Lower leg skin (tissue), 4 donors: ENCODE measurements at regions not wholly inside any gene's neighbourhood (a gene's known extent, or its start where the extent isn't known, plus 50 kb on each side); places are given as distances from the start of the nearest gene placed in this dataset.

Experiments used
- DNase-seq, 2 donors: peaks; one replicate each; pipeline ENCODE4 v3.0.0-alpha.2; 2019; ENCODE audit warnings: low spot score in 2 of 2
- H3K4me3 ChIP-seq: fragments of 200-600 bp; sonication (generic); 2 replicates; pipeline ENCODE4 v1.5.1; 2017; ENCODE audit warnings: mild to moderate bottlenecking, low read depth; ENCODE audit not compliant: poor library complexity, severe bottlenecking
- POLR2A ChIP-seq, 2 donors: fragments of 450-650 bp; IDR thresholded peaks; one replicate each; pipeline ENCODE4 v1.6.1; 2016 to 2017; ENCODE audit warnings: antibody characterized with exemption in 2 of 2, mild to moderate bottlenecking in 1 of 2, moderate library complexity in 1 of 2
- WGBS, 2 donors: methylation state at CpG; one replicate each; pipeline ENCODE4 v1.1.5; 2018; 5-methylcytosine and 5-hydroxymethylcytosine counted together
- intact Hi-C: fragments of 100-400 bp; cut with DNase I; formaldehyde crosslinking; loops from one replicate; pipeline ENCODE4 v1.15.0; 2023; ENCODE audit warnings: low total_unique reads
- TF ChIP-seq, protein P1 (sequence below), 3 donors: fragments of 450-650 bp; IDR thresholded peaks; one replicate each; pipeline ENCODE4 v1.5.1; 2016; ENCODE audit warnings: antibody characterized with exemption in 3 of 3, mild to moderate bottlenecking in 3 of 3, moderate library complexity in 2 of 3

DNA sequence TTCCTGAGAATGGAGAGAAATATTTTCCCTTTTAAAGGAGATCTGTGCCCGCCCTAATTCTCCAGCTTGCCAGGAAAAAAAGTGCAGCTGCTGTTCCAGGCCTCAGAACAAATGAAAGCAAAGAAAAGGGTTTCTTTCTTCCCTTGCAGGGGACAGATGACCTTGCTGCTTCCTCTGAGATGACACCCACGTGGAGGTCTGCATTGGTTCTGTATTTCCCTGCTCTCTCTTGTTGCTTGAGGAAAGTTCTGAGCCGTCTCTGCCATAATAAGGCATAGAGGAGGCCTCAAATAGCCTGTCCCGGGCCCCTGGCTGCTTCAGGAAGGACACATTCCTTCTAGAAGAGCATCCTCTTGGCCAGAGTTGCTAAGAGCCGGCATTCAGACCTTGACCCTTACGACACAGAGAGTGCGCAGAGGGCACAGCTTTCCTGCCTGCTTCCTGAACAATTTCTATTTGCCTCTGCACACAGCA lies 501.8 kb upstream of the SULF2 start:
- TF ChIP-seq, protein P1, sequence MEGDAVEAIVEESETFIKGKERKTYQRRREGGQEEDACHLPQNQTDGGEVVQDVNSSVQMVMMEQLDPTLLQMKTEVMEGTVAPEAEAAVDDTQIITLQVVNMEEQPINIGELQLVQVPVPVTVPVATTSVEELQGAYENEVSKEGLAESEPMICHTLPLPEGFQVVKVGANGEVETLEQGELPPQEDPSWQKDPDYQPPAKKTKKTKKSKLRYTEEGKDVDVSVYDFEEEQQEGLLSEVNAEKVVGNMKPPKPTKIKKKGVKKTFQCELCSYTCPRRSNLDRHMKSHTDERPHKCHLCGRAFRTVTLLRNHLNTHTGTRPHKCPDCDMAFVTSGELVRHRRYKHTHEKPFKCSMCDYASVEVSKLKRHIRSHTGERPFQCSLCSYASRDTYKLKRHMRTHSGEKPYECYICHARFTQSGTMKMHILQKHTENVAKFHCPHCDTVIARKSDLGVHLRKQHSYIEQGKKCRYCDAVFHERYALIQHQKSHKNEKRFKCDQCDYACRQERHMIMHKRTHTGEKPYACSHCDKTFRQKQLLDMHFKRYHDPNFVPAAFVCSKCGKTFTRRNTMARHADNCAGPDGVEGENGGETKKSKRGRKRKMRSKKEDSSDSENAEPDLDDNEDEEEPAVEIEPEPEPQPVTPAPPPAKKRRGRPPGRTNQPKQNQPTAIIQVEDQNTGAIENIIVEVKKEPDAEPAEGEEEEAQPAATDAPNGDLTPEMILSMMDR (IDR thresholded peaks at IDR 0.05) = no peak
- TF ChIP-seq POLR2A (IDR thresholded peaks at IDR 0.05) = no peak
- no peak for DNase-seq
- 39 to 45% methylated on average over 7 of the region's 7 CpGs for WGBS, 2 donors

DNA sequence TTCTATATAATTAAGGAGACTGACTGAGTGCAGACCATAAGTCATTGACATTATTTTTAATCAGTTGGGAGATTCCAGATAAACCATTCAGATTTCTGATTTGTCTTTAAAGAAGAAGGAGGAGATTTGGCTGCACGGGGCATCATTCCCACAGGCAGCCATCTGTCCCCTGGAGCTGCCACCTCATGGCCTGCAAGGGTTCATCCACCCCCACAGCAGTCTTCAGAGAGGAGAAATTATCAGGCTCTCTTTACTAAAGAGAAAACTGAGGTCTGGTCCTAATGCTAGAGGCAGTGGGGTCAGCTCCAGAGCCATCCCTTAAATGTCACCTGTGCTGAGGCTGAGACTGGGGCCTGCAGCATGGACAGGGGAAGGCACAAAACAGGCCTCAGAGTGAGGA lies 501.3 kb upstream of the SULF2 start:
- intact Hi-C loops = no loop called here
- 35 to 39% methylated on average over 1 of the region's 1 CpG for WGBS, 2 donors

More for the DNA sequence above, 501.8 kb upstream of the SULF2 start:
- H3K4me3 ChIP-seq = no peak overlapping the region
- intact Hi-C loops = no loop called here

DNA sequence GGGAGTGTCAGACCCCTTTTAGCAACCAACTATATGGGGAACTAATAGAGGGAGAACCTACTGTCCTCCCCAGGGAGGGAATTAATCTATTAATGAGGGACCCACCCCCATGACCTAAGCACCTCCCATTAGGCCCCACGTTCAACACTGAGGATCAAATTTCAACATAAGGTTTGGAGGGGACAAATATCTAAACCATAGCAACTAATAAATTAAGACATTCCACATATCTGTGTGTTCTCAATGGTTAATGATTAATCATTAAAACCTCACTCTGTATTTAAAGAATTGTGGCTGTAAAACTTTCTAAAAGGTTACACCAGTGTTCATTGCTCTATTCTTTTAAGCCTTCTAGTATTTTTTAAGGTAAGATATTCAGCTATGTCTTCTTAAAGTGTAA lies 500.4 kb upstream of the SULF2 start:
- no peak for TF ChIP-seq POLR2A (IDR thresholded peaks at IDR 0.05)
- TF ChIP-seq, protein P1 (IDR thresholded peaks at IDR 0.05) = no peak
- 44 to 47% methylated on average over 1 of the region's 1 CpG for WGBS, 2 donors
- intact Hi-C loops = loop anchor here (1.0 kb wide), 1 partner anchor 29 kb away; no protein-coding TSS in a partner anchor
- DNase-seq = no peak
- H3K4me3 ChIP-seq = no peak overlapping the region

More for the DNA sequence above, 501.3 kb upstream of the SULF2 start:
- no peak overlapping the region for H3K4me3 ChIP-seq
- DNase-seq = no peak
- TF ChIP-seq, protein P1 (IDR thresholded peaks at IDR 0.05) = no peak
- no peak for TF ChIP-seq POLR2A (IDR thresholded peaks at IDR 0.05)

DNA sequence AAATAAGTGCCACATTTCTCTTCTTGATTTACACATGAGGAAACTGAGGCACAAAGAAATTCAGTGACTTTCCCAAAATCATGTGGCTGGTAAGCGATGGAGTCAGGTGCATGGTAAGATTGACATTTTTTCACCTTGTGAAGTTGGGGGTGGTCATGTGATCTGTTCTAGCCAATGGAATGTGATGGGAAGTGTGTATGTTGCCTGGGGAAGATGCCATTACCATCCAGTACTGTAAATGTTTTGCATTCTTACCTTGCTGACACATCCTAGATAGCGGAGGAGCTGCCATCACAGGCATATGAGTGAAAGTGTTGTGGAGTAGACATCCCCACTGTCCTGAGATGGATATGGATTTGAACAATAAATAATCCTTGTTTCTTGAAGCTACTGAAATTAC lies 499.6 kb upstream of the SULF2 start:
- H3K4me3 ChIP-seq = no peak overlapping the region
- TF ChIP-seq, protein P1 (IDR thresholded peaks at IDR 0.05) = no peak
- TF ChIP-seq POLR2A (IDR thresholded peaks at IDR 0.05) = no peak
- 91 to 96% methylated on average over 2 of the region's 2 CpGs for WGBS, 2 donors
- intact Hi-C loops = loop anchor here (1.0 kb wide), 1 partner anchor 29 kb away; no protein-coding TSS in a partner anchor
- no peak for DNase-seq

DNA sequence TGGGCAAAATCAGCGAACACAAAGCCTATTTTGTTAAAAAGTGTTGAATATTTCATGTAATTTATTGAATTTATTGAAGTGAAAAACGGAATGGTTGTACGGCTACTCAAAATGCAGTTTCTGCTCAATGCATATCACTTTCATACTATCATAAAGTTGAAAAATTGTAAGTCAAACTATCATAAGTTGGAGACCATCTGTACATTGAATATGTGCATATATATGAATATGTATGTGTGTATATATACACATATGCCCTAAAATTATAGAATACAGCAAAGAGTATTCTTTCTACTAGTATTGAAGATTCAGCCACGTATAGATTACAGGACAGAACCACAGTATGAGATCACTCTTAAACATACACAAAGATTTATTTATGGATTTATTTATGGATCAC lies 499.0 kb upstream of the SULF2 start:
- TF ChIP-seq, protein P1 (IDR thresholded peaks at IDR 0.05) = no peak
- TF ChIP-seq POLR2A (IDR thresholded peaks at IDR 0.05) = no peak
- DNase-seq = no peak
- no peak overlapping the region for H3K4me3 ChIP-seq
- intact Hi-C loops = no loop called here
- 84 to 91% methylated on average over 4 of the region's 4 CpGs for WGBS, 2 donors

DNA sequence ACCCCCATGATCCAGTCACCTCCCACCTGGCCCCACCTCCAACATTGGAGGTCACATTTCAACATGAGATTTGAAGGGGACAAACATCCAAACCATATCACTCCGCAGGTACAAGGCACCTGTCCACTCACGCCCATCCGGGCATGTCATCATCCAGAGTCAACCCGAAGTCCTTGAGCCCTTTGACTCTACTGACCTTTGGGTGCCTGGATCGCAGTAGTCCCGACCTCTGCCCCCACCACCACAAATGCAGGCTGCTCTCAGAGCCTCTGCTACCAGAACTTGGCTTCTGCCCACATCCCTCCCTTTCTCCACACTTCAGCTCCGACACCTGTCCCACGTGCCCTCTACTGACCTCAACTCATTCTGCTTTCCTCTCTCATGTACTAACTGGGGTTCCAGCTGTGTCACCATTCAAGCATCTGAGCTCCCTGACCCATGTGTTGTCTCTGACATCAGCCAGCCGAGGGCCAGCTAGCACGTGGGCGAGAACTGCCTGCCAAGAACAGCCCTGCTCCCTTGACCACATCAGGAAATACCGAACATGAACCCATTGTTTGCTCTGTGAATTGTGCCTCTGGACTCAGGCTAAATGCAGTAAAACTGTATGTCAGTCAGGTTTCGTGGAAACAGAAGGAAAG lies 498.3 kb upstream of the SULF2 start:
- intact Hi-C loops = no loop called here
- no peak overlapping the region for H3K4me3 ChIP-seq
- 72 to 73% methylated on average over 13 of the region's 13 CpGs for WGBS, 2 donors
- peak in 1 of 2 donors; percentile 26 for DNase-seq
- no peak for TF ChIP-seq POLR2A (IDR thresholded peaks at IDR 0.05)
- TF ChIP-seq, protein P1 (IDR thresholded peaks at IDR 0.05) = peak in 1 of 3 donors; percentile 9
